Endothelial cell of hepatic sinusoid (primary cell): ENCODE measurements at regions not wholly inside any gene's neighbourhood (a gene's known extent, or its start where the extent isn't known, plus 50 kb on each side); places are given as distances from the start of the nearest gene placed in this dataset.

Experiments
- in situ Hi-C: cut with HindIII; loops from 2 replicates; pipeline ENCODE4 v1.10.0; 2017; ENCODE audit warnings: low sequenced_read_pairs

- in situ Hi-C loops: loop anchor here (5.0 kb wide), 1 partner anchor 40 kb away; no protein-coding TSS in a partner anchor
These were observed 125.1 kb upstream of the ITGA4 start for GRCh38 chr2:181332044-181332605.

GRCh38 chr2:181334158-181334826, 122.9 kb upstream of the ITGA4 start:
- in situ Hi-C loops: loop anchor here (5.0 kb wide), 1 partner anchor 38 kb away; no protein-coding TSS in a partner anchor

- in situ Hi-C loops: no loop called here
These were observed 116.3 kb upstream of the ITGA4 start for GRCh38 chr2:181340891-181341290.

DNA sequence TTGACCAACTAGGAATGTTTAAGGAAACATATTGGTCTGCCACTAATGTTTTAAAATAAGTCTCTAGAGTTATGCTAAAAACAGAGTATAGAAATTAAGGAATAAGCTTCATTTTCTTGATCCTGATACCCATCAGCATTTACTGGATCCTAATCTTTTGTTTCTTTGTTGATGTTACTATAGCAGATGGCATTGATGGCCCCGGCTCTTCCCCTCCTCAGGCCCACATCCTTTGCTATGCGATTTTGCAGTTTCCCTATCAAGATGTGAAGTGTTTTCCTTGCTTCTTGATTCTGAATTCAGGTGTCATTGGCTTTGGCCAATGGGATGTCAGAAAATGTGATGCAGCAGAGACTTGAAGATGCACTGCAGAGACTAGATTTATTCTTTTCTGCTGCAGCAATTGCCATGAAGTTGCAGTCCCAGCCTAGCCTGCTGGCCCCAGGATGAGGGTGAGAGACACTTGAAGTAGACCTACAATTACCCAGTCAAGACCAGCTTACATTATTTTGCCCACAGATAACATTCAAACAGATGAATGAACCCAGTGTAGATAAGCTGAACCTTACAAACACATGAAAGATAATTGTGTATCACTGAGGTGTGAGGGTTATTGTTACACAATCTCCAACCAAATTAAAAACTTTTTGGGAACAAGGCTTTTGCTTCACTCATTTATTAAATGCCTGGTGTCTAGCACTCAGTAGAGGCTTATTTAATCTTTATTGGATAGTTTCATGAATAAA, 115.2 kb upstream of the ITGA4 start:
- in situ Hi-C loops: no loop called here

GRCh38 chr2:181348107-181348837, 108.9 kb upstream of the ITGA4 start:
- in situ Hi-C loops: no loop called here

- in situ Hi-C loops: no loop called here
These were observed 105.0 kb upstream of the ITGA4 start for GRCh38 chr2:181352158-181352557.

DNA sequence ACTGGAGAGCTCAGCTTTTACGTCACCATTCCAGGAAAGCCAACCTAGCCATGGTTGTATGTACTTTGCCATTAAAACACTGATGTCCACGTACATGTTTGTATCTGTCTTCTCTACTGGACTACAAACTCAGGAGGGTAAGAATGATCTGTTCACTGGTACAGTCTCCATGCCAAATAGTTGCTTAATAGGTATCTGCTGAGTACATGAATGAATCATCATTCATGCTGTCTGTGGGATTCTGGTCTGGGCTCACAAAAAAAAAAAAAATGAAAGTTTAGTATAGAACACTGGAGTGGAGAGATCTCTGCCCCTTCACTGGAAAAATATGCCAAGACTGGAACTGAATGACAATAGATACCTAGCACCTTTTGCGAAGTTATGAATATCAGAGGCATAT, 102.6 kb upstream of the ITGA4 start:
- in situ Hi-C loops: no loop called here

DNA sequence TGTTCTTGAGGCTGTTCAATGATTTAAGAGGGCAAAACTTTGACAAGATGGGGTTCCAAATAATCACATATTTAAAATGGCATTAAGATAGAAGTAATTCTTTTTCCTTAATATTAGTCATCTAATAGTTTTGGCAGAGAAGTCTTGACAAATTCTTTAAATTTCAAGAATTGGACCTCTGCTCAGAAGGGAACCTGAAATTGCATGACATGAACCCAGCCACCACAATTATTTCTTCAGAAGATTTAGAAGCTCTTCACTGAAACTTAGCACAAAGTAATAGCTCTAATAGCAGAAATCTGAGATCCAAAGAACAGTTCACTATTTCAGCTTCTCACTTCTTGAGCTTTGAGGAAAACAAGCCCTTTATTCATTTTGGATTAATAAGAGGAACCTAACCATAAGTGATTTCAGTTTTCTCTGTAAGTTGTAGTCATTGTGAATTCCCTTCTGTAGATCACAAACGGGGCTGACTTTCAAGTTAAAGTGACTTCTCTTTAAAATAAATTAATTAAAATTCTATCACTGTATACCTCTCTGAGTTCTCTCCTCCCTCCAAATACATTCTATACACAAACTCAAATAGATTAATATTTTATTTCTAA, 100.6 kb upstream of the ITGA4 start:
- in situ Hi-C loops: no loop called here

DNA sequence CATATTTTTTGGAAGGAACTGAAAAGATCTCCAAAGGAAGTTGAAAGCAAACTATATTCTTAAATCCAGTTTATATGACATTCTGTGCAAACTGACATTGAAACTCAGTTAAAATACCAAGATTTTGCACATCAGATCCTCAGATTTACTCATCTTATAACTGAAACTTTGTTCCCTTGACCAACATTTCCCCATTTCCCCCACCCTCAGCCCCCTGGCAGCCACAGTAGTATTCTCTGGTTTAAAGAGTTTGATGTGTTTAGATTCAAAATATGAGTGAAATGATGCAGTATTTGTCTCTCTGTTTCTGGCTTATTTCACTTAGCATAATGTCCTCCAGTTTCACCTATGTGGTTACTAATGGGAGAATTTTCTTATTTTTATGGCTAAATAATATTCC, 99.2 kb upstream of the ITGA4 start:
- in situ Hi-C loops: no loop called here

GRCh38 chr2:181362561-181362960, 94.6 kb upstream of the ITGA4 start:
- in situ Hi-C loops: no loop called here

DNA sequence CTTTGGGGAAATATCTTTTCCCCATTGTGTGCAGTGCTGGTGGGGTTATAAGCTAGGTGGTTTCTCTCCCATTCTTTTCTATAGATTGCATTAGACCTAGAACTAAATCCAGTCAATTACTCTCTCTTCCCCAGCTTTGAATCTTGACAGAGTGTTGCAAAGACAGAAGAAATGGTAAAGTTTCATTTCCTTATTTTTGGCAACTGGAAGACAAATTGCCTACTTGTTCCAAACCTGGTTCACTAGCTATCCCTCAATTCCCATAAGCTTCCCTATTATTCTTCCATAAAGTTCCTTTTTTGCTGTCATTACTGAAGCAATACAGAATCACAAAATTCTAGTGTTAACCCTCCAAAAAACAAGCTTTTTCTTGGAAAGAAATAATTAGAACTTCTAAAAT, 94.0 kb upstream of the ITGA4 start:
- in situ Hi-C loops: no loop called here

DNA sequence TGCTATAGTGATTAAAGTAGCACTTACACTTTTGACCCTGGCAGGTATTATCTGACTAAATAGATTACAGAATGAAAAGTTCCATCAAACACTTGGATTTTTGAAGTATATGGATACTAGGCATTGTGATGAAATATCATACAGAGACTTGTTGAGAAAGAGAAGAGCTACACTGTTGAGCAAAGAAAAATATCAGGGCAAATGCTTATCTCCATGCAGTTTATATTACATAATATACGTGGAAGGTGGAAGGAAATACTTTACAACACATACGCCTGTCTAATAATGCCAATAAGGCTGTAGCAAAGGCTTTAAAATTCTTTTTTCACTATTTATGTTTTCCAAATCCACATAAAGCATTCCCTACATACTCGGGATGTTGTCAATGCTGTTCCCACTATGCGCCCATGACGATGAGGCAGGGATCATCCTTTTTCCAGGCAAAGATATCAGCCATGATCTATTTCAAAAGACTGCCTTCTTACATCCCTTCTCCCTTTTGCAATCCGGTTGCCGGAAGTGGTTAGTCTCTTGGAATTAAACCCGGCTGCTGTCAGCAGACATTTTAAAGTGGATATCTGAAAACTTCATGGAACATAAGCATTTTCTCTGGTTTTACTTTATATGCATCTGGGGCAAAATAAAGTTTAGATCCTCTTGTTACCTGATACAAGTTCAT, 92.6 kb upstream of the ITGA4 start:
- in situ Hi-C loops: no loop called here

GRCh38 chr2:181366675-181367175, 90.5 kb upstream of the ITGA4 start:
- in situ Hi-C loops: no loop called here

GRCh38 chr2:181367411-181367810, 89.8 kb upstream of the ITGA4 start:
- in situ Hi-C loops: no loop called here

- in situ Hi-C loops: no loop called here
These were observed 89.2 kb upstream of the ITGA4 start for GRCh38 chr2:181367906-181368435.

- in situ Hi-C loops: loop anchor here (5.0 kb wide), 1 partner anchor 38 kb away; no protein-coding TSS in a partner anchor
These were observed 87.1 kb upstream of the ITGA4 start for GRCh38 chr2:181370126-181370525.

DNA sequence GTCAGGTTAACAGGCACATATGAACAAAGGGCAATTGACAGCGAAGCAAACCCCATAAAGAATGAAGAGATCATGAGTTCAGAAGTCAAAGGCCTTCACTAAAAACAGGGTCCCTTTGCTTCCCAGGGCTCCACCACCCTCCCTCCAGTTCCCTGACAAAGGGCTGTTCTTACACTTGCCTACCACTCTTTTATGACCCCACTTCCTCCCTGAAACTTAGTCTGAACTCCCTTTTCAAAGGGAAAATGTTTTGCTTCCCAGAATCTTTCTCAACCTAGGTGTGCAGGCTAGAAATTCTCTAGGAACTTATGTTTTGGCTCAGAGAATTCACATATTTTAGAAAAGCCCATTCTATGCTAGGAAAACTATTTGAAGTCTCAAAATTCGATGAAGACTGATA, 86.0 kb upstream of the ITGA4 start:
- in situ Hi-C loops: loop anchor here (5.0 kb wide), 1 partner anchor 39 kb away; no protein-coding TSS in a partner anchor

GRCh38 chr2:181371782-181372645, 85.2 kb upstream of the ITGA4 start:
- in situ Hi-C loops: loop anchor here (5.0 kb wide), 1 partner anchor 40 kb away; no protein-coding TSS in a partner anchor

- in situ Hi-C loops: loop anchor here (5.0 kb wide), 1 partner anchor 40 kb away; no protein-coding TSS in a partner anchor
These were observed 84.5 kb upstream of the ITGA4 start for GRCh38 chr2:181372646-181373040.
